ENCODE measurements at regions not wholly inside any gene's neighbourhood (a gene's known extent, or its start where the extent isn't known, plus 50 kb on each side); places are given as distances from the start of the nearest gene placed in this dataset.

DNA sequence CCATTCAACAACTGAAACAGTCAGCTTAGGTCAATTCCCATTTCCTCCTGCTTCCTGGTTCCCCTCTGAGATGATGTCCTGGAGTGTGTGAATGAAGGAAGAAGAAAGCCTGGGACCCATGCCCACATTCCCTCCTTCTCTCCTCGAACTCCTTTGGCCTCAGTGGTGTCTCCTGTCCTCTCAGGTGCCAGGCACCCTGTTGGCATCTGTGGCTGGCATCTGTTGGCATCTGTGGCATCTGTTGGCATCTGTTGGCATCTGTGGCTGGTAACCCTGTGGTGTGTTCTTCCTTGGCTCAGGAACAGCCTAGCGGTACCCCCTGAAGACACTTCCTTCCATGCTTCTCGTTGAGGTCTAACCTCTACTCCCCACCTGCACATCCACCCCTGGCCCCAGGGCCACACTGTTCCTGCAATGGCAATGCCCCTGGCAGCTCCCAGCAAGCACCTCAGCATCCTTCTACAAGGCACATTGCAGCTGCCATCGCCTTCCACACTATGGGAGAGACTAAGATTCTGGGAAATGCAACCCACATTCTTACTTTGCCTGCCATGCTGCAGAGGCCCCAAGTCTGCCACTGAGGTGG is 114.4 kb upstream of the NEBL start:
- TF ChIP-seq, protein P1, sequence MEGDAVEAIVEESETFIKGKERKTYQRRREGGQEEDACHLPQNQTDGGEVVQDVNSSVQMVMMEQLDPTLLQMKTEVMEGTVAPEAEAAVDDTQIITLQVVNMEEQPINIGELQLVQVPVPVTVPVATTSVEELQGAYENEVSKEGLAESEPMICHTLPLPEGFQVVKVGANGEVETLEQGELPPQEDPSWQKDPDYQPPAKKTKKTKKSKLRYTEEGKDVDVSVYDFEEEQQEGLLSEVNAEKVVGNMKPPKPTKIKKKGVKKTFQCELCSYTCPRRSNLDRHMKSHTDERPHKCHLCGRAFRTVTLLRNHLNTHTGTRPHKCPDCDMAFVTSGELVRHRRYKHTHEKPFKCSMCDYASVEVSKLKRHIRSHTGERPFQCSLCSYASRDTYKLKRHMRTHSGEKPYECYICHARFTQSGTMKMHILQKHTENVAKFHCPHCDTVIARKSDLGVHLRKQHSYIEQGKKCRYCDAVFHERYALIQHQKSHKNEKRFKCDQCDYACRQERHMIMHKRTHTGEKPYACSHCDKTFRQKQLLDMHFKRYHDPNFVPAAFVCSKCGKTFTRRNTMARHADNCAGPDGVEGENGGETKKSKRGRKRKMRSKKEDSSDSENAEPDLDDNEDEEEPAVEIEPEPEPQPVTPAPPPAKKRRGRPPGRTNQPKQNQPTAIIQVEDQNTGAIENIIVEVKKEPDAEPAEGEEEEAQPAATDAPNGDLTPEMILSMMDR (IDR thresholded peaks at IDR 0.05; ENCODE audit: control extremely low read depth, extremely low read depth, low read depth, missing control alignments): no peak
- DNase-seq (ENCODE audit: extremely low spot score): no peak
- CTCF ChIA-PET: interaction anchor here (1.2 kb wide), 1 partner anchor 20 kb away, joined by 3 read pairs; no protein-coding TSS in a partner anchor
- POLR2A ChIA-PET: no interaction called here

DNA sequence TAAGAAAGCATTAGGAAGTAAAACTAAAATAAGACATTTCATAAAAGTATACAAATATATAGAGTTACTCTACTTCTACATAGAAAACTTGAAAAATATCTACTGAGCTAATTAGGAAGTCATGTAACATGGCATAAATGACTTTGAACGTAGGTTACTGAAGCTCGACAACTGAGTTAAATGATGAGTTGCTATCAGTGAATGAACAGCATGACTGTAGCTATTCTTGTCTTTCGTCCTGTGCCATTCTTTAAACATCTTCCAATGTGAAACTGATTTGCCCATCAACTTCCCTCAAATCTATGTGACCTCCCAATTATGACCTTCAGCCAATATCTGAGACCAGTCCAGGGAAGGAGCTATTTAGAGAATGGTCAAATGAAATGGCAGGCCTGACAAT is 113.5 kb upstream of the NEBL start:
- CTCF ChIA-PET: interaction anchor here (0.7 to 1.4 kb wide), 3 partner anchors 9 to 20 kb away, joined by 3 to 5 read pairs (median 3); no protein-coding TSS in a partner anchor
- no peak for DNase-seq (ENCODE audit: extremely low spot score)
- TF ChIP-seq, protein P1 (IDR thresholded peaks at IDR 0.05; ENCODE audit: control extremely low read depth, extremely low read depth, low read depth, missing control alignments): no peak
- POLR2A ChIA-PET: no interaction called here

- DNase-seq (ENCODE audit: extremely low spot score): no peak
- CTCF ChIA-PET: interaction anchor here (1.0 kb wide), 1 partner anchor 27 kb away, joined by 3 read pairs; no protein-coding TSS in a partner anchor
- POLR2A ChIA-PET: no interaction called here
- TF ChIP-seq, protein P1 (IDR thresholded peaks at IDR 0.05; ENCODE audit: control extremely low read depth, extremely low read depth, low read depth, missing control alignments): no peak
Observed at GRCh38 chr10:21003240-21003822, 106.2 kb upstream of the NEBL start.

DNA sequence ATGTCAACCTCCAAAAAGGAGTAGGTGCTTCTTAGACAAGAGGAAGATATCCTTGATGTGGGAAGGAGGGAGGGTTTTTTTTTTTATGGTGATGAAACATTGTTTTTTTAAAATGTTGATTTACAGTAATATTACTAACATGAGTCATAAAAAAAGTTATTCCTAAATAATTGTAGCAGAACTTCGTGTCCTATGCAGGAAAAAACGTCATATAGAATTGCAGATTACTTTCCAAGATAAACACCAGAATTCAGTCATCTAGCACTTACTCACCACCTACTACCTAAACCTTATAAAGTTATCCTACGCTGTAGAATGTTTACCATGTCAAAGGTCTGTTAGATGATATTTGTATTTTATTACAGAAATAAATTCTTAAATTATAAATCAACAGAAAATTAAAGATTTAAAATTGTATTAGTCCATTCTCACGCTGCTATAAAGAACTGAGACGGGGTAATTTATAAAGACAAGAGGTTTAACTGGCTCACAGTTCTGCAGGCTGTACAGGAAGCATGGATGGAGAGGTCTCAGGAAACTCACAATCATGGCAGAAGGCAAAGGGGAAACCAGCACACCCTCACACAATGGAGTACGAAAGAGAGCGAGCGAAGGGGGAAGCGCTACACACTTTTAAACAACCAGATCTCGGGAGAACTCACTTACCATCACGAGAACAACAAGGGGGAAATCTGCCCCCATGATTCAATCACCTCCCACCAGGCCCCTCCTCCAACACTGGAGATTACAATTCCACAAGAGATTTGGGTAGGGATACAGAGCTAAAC is 105.2 kb upstream of the NEBL start:
- ChIA-PET POLR2A (no interaction called here), CTCF (interaction anchor here (1.0 kb wide), 1 partner anchor 28 kb away, joined by 3 read pairs; no protein-coding TSS in a partner anchor)
- no peak for DNase-seq (ENCODE audit: extremely low spot score)
- TF ChIP-seq, protein P1 (IDR thresholded peaks at IDR 0.05; ENCODE audit: control extremely low read depth, extremely low read depth, low read depth, missing control alignments): no peak

GRCh38 chr10:20999699-21000098 is 102.6 kb upstream of the NEBL start:
- POLR2A ChIA-PET: no interaction called here
- TF ChIP-seq, protein P1 (IDR thresholded peaks at IDR 0.05; ENCODE audit: control extremely low read depth, extremely low read depth, low read depth, missing control alignments): no peak
- no peak for DNase-seq (ENCODE audit: extremely low spot score)
- CTCF ChIA-PET: no interaction called here

GRCh38 chr10:20998036-20998435 is 100.9 kb upstream of the NEBL start:
- no peak for DNase-seq (ENCODE audit: extremely low spot score)
- TF ChIP-seq, protein P1 (IDR thresholded peaks at IDR 0.05; ENCODE audit: control extremely low read depth, extremely low read depth, low read depth, missing control alignments): no peak
- CTCF ChIA-PET: no interaction called here
- POLR2A ChIA-PET: no interaction called here

Measured in GM10248 (cell line).